ENCODE measurements at regions not wholly inside any gene's neighbourhood (a gene's known extent, or its start where the extent isn't known, plus 50 kb on each side); places are given as distances from the start of the nearest gene placed in this dataset.

DNA sequence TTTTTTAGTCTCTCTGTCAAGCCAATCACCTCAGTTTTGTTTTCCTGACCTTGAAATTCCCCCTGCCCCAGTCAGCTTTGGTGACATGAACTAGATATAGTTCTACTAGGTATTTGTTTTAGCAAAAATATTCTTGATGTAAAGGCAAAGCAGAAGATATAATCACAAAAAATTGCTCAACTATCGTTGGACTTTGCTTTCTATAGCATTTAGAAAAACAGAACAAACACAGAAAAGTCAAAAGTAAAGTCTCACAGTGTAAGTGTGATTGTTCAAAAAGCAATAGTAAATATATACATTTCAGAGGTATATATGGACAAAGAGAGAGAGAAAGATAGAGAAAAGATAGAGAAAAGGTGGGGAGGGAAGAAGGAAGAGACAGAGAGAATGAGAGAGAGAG is 305.9 kb downstream of the ADGRL2 start:
- Histone ChIP-seq H3K9me3 (ENCODE audit: severe bottlenecking) (no peaks in the 10 kb centered on the region), H3K27me3 (ENCODE audit: insufficient read depth, poor library complexity, severe bottlenecking) (no peaks in the 10 kb centered on the region), H3K4me1 (ENCODE audit: insufficient read depth, poor library complexity, severe bottlenecking) (no peaks in the 10 kb centered on the region), H3K4me3 (ENCODE audit: severe bottlenecking) (no peak overlapping the region), H3K27ac (ENCODE audit: poor library complexity, severe bottlenecking) (no peak overlapping the region), H3K36me3 (ENCODE audit: low read depth) (no peaks in the 10 kb centered on the region)
- DNase-seq (ENCODE audit: low spot score) (no peak), ATAC-seq (ENCODE audit: low read depth) (no peak)
- TF ChIP-seq, protein P1, sequence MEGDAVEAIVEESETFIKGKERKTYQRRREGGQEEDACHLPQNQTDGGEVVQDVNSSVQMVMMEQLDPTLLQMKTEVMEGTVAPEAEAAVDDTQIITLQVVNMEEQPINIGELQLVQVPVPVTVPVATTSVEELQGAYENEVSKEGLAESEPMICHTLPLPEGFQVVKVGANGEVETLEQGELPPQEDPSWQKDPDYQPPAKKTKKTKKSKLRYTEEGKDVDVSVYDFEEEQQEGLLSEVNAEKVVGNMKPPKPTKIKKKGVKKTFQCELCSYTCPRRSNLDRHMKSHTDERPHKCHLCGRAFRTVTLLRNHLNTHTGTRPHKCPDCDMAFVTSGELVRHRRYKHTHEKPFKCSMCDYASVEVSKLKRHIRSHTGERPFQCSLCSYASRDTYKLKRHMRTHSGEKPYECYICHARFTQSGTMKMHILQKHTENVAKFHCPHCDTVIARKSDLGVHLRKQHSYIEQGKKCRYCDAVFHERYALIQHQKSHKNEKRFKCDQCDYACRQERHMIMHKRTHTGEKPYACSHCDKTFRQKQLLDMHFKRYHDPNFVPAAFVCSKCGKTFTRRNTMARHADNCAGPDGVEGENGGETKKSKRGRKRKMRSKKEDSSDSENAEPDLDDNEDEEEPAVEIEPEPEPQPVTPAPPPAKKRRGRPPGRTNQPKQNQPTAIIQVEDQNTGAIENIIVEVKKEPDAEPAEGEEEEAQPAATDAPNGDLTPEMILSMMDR (IDR thresholded peaks at IDR 0.05; ENCODE audit: poor library complexity, severe bottlenecking) = no peak

DNA sequence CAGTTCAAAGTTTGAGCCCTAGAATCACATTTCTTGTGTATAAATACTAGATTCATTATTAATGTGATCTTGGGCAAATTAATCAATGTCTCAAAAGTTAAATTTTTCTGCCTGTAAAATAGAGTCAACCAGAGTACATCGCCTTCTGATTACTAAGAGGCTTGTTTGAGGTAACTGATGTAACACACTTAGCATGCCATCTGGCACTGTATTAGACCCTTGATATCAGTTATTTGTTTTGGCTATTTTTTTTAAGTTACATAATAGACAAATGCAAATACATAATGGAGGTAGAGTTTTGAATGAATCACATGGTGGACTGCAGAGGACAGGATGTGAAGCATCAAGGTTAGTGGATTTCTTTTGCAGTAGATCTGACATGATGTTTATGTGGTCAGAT is 298.4 kb downstream of the ADGRL2 start:
- Histone ChIP-seq H3K4me1 (ENCODE audit: insufficient read depth, poor library complexity, severe bottlenecking) (no peaks in the 10 kb centered on the region), H3K36me3 (ENCODE audit: low read depth) (no peaks in the 10 kb centered on the region), H3K27me3 (ENCODE audit: insufficient read depth, poor library complexity, severe bottlenecking) (no peaks in the 10 kb centered on the region), H3K9me3 (ENCODE audit: severe bottlenecking) (no peaks in the 10 kb centered on the region), H3K4me3 (ENCODE audit: severe bottlenecking) (no peak overlapping the region), H3K27ac (ENCODE audit: poor library complexity, severe bottlenecking) (no peak overlapping the region)
- DNase-seq (ENCODE audit: low spot score) (no peak), ATAC-seq (ENCODE audit: low read depth) (no peak)
- TF ChIP-seq, protein P1 (IDR thresholded peaks at IDR 0.05; ENCODE audit: poor library complexity, severe bottlenecking) = no peak

DNA sequence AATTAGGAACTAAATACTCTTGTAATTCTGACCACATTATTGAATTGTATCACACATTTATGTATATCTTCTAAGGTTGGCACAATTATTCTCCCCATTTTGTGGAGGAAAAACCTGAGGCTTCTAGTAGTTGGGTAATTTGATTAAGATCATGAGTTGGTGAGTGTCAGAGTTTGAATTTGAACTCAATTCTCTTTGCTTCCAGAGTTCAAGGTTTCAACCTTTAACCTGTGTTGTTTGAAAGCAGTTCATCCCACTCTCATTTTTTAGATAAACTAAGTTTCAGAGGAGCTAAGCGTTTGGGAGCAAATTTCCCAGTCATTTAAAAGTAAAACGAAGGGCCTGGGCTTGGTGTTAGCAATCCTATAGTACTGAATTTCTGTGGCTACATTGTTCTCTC is 293.4 kb downstream of the ADGRL2 start:
- DNase-seq (ENCODE audit: low spot score) (no peak), ATAC-seq (ENCODE audit: low read depth) (no peak)
- Histone ChIP-seq H3K27me3 (ENCODE audit: insufficient read depth, poor library complexity, severe bottlenecking) (no peaks in the 10 kb centered on the region), H3K4me3 (ENCODE audit: severe bottlenecking) (no peak overlapping the region), H3K27ac (ENCODE audit: poor library complexity, severe bottlenecking) (no peak overlapping the region), H3K4me1 (ENCODE audit: insufficient read depth, poor library complexity, severe bottlenecking) (no peaks in the 10 kb centered on the region), H3K9me3 (ENCODE audit: severe bottlenecking) (no peaks in the 10 kb centered on the region), H3K36me3 (ENCODE audit: low read depth) (no peaks in the 10 kb centered on the region)
- TF ChIP-seq, protein P1 (IDR thresholded peaks at IDR 0.05; ENCODE audit: poor library complexity, severe bottlenecking) = no peak

DNA sequence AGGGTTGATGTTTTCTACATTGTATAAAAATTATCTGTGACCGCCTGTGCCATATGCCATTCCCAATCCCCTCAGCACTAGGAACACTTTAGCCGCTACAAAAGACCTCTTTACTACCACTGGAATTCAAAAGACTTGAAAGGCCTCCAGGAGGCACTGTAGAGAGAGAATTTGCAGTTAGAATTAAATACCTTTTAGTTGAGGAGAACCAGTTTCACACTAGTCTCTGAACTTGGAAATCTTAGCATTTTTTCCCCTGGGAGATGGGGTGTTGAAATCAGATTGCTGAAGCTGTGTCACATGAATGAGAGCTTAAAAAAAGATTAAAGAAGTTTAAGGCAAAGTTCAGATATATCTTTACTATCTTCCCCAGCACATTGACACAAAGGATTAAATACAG is 291.0 kb downstream of the ADGRL2 start:
- no peaks in the 10 kb centered on the region for H3K4me1 ChIP-seq (ENCODE audit: insufficient read depth, poor library complexity, severe bottlenecking)
- no peaks in the 10 kb centered on the region for H3K36me3 ChIP-seq (ENCODE audit: low read depth)
- no peak overlapping the region for H3K27ac ChIP-seq (ENCODE audit: poor library complexity, severe bottlenecking)
- TF ChIP-seq, protein P1 (IDR thresholded peaks at IDR 0.05; ENCODE audit: poor library complexity, severe bottlenecking) = no peak
- H3K4me3 ChIP-seq (ENCODE audit: severe bottlenecking) = no peak overlapping the region
- H3K9me3 ChIP-seq (ENCODE audit: severe bottlenecking) = no peaks in the 10 kb centered on the region
- DNase-seq (ENCODE audit: low spot score) (no peak), ATAC-seq (ENCODE audit: low read depth) (no peak)
- H3K27me3 ChIP-seq (ENCODE audit: insufficient read depth, poor library complexity, severe bottlenecking) = no peaks in the 10 kb centered on the region

DNA sequence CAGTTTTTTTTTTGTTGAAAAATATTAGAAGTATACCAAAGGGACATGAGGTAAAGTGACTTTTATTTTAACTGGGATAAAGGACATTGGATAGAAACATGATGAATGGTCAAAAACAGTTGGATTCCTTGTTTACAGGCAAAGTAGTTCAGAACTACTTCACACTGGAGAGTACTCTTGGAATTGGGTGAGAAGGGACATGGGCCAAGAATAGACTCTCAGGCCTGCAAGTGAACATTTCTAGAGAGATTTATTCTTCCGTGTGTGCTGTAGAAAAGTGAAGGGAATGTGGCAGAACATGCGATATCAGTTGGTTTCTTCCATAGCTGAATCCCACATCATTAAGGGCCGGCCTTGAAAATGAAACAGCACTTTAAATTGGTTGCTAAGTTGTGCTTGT is 290.5 kb downstream of the ADGRL2 start:
- Histone ChIP-seq H3K4me1 (ENCODE audit: insufficient read depth, poor library complexity, severe bottlenecking) (no peaks in the 10 kb centered on the region), H3K4me3 (ENCODE audit: severe bottlenecking) (no peak overlapping the region), H3K27ac (ENCODE audit: poor library complexity, severe bottlenecking) (no peak overlapping the region), H3K36me3 (ENCODE audit: low read depth) (no peaks in the 10 kb centered on the region), H3K9me3 (ENCODE audit: severe bottlenecking) (no peaks in the 10 kb centered on the region), H3K27me3 (ENCODE audit: insufficient read depth, poor library complexity, severe bottlenecking) (no peaks in the 10 kb centered on the region)
- ATAC-seq (ENCODE audit: low read depth) = no peak
- DNase-seq (ENCODE audit: low spot score) = no peak
- TF ChIP-seq, protein P1 (IDR thresholded peaks at IDR 0.05; ENCODE audit: poor library complexity, severe bottlenecking) = no peak
